ENCODE measurements at regions not wholly inside any gene's neighbourhood (a gene's known extent, or its start where the extent isn't known, plus 50 kb on each side); places are given as distances from the start of the nearest gene placed in this dataset.

GRCh38 chr4:10743357-10743756, 58.8 kb upstream of the CLNK start:
- intact Hi-C loops (cut with micrococcal nuclease): no loop called here
- TF ChIP-seq, protein P1, sequence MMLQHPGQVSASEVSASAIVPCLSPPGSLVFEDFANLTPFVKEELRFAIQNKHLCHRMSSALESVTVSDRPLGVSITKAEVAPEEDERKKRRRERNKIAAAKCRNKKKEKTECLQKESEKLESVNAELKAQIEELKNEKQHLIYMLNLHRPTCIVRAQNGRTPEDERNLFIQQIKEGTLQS (IDR thresholded peaks at IDR 0.05): no peak
- TF ChIP-seq ELF1 (IDR thresholded peaks at IDR 0.05; ENCODE audit: borderline replicate concordance, low read depth) (no peak), ZFX (IDR thresholded peaks at IDR 0.05) (no peak), ZBTB33 (IDR thresholded peaks at IDR 0.05; ENCODE audit: extremely low read depth, insufficient replicate concordance, low read length) (no peak), YY1 (IDR thresholded peaks at IDR 0.05; ENCODE audit: extremely low read depth, insufficient replicate concordance, low read depth, low read length) (no peak), EZH2 (IDR thresholded peaks at IDR 0.05) (no peak), POLR2A (IDR thresholded peaks at IDR 0.05; ENCODE audit: borderline replicate concordance, extremely low read depth, insufficient read depth, insufficient read length) (no peak), SRF (IDR thresholded peaks at IDR 0.05; ENCODE audit: low read depth) (no peak), FOSL1 (IDR thresholded peaks at IDR 0.05; ENCODE audit: low read depth) (no peak), SIN3A (IDR thresholded peaks at IDR 0.05; ENCODE audit: low read depth) (no peak), SP1 (IDR thresholded peaks at IDR 0.05; ENCODE audit: low read depth) (no peak)
- no TSS peak for BruUV-seq (replicated peaks)
- CTCF ChIA-PET: no interaction called here
- H4K20me1 ChIP-seq (ENCODE audit: insufficient read depth): no peaks in the 10 kb centered on the region
- ATAC-seq (no peak), DNase-seq (ENCODE audit: low read depth, low spot score) (no peak)
- no peak overlapping the region for H3K9ac ChIP-seq (ENCODE audit: low read length)
- H3K36me3 ChIP-seq (ENCODE audit: control insufficient read depth in 1 of 2, insufficient read depth in 2 of 2, low read length in 2 of 2): no peaks in the 10 kb centered on the region
- H3K4me2 ChIP-seq (ENCODE audit: low read length): no peak overlapping the region
- H3K9me3 ChIP-seq (ENCODE audit: control insufficient read depth in 1 of 2, insufficient read depth in 1 of 2, low read depth in 1 of 2, low read length in 2 of 2): no peaks in the 10 kb centered on the region
- no peak overlapping the region for H3K27ac ChIP-seq (ENCODE audit: low read depth, low read length)
- RAD21 ChIA-PET (ENCODE audit: low non-redundant PET in 1 of 2, low total read pairs in 2 of 2, uncharacterized antibody in 2 of 2, unreplicated experiment in 2 of 2): no interaction called here
- no peak overlapping the region for H3K4me3 ChIP-seq (replicated peaks in 1 of 2; ENCODE audit: low read depth in 1 of 2, low read length in 2 of 2)
- POLR2A ChIA-PET: no interaction called here
- no peak overlapping the region for H2AFZ ChIP-seq (ENCODE audit: low read depth, low read length, poor library complexity, severe bottlenecking)
- H3K79me2 ChIP-seq (ENCODE audit: insufficient read depth, low read length): no peaks in the 10 kb centered on the region
- H3K9me2 ChIP-seq (ENCODE audit: insufficient read depth): no peaks in the 10 kb centered on the region; the same call in 1 of the 2 replicates
- no peaks in the 10 kb centered on the region for H3K4me1 ChIP-seq (ENCODE audit: control insufficient read depth in 1 of 2, insufficient read depth in 2 of 2, low read length in 2 of 2)
- H3K27me3 ChIP-seq (ENCODE audit: insufficient read depth, low read length): no peaks in the 10 kb centered on the region
